ENCODE measurements at regions not wholly inside any gene's neighbourhood (a gene's known extent, or its start where the extent isn't known, plus 50 kb on each side); places are given as distances from the start of the nearest gene placed in this dataset.
A peak's percentile ranks its signal among the peaks of the same experiment; 100 is the strongest.

DNA sequence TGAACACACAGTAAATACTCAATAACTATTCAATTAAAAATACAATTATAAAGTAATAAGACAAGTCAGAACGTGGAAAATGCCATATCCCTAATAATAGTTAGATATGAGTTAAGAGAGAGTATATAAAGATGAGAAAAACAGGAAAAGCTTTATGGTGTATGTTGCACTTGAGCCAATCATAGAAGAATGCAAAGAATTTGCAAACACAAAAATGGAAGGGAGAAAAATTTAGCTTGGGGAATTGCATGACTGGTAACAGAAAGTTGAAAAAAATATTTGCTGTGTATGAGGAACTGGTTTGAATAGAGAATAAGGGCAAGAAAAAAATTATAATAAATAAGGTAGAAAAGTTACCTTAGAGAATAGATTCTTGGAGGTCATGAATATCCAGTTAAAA is 739.6 kb upstream of the CXADR start:
- DNase-seq (ENCODE audit: low read depth in 2 of 2), result peak; percentile 58
- TF ChIP-seq, protein P1, sequence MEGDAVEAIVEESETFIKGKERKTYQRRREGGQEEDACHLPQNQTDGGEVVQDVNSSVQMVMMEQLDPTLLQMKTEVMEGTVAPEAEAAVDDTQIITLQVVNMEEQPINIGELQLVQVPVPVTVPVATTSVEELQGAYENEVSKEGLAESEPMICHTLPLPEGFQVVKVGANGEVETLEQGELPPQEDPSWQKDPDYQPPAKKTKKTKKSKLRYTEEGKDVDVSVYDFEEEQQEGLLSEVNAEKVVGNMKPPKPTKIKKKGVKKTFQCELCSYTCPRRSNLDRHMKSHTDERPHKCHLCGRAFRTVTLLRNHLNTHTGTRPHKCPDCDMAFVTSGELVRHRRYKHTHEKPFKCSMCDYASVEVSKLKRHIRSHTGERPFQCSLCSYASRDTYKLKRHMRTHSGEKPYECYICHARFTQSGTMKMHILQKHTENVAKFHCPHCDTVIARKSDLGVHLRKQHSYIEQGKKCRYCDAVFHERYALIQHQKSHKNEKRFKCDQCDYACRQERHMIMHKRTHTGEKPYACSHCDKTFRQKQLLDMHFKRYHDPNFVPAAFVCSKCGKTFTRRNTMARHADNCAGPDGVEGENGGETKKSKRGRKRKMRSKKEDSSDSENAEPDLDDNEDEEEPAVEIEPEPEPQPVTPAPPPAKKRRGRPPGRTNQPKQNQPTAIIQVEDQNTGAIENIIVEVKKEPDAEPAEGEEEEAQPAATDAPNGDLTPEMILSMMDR (IDR thresholded peaks at IDR 0.05; ENCODE audit: low read depth, low read length), result no peak
- H3K4me3 ChIP-seq (replicated peaks in 1 of 2; ENCODE audit: low read depth in 2 of 2, low read length in 2 of 2), result no peak overlapping the region

DNA sequence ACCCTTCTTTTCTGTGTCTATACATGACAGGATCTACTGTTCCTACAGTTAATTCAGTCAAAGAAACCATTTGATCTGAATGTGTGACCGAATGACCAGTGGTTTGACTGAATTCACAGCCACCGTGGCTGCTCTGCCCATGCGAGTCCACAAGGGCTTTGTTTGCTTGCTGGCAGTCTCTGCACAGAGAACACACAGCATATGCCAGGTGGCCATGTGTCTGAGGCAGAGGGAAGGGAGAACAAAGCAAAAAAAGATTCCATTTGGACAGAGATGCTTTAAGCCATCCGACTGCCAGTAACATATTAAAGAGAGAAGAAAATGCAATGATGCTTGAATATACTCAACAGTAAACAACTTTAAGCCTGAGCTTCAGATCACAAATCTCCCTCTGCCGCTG is 737.8 kb upstream of the CXADR start:
- TF ChIP-seq, protein P1 (IDR thresholded peaks at IDR 0.05; ENCODE audit: low read depth, low read length), result no peak
- DNase-seq (ENCODE audit: low read depth in 2 of 2), result no peak

DNA sequence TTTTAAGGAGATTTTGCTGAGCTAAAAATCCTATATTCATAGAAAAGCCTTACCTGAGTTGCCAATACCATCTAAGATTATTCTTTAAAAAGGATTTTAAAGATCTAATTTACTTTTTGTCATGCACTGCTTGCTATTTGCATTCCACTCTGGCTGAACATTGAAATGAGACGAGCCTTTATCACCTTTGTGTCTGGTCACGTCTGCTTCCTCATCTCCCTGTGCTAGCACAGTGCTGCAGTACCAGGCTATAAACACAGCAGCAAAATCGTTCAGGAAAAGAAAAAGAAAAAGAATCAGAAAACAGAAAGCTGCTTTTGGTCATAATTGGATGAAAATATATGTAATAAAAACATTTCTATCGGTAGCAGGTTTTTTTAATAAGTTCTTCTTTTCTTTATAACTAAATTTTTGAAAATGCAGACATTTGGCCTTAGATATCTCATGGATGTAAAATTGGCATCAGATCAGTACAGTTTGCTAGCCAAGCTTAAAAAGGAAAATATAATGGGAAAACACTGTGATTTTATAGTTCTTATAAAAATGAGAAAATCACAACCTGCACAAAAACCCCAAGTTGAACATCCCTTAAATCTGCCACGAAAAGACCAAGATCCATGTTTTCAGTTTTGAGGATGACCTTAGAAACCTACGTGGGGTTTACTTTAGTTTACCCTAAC is 735.7 kb upstream of the CXADR start:
- H3K4me3 ChIP-seq (replicated peaks in 1 of 2; ENCODE audit: low read depth in 2 of 2, low read length in 2 of 2), result no peak overlapping the region
- TF ChIP-seq, protein P1 (IDR thresholded peaks at IDR 0.05; ENCODE audit: low read depth, low read length), result no peak
- no peak for DNase-seq (ENCODE audit: low read depth in 2 of 2)

More for the DNA sequence above, 737.8 kb upstream of the CXADR start:
- H3K4me3 ChIP-seq (replicated peaks in 1 of 2; ENCODE audit: low read depth in 2 of 2, low read length in 2 of 2), result no peak overlapping the region

DNA sequence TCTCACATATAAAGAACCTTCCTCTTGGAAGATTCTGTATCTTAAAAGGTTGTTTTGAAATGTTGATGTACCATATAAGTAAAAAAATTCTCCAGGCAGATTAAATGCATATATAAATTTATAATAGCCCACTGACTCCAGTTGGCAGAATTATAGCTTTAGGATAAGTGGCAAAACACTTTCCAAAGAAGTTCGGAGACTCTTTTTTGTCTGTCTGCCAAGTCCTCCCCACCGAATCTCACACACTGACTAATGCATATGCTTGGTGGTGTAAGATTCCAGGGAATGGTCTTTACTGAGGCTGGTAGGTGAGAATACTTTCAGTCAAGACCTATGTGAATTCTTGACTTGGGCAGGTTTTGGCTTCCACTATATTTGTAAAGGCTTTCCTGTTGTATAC is 724.3 kb upstream of the CXADR start:
- no peak for DNase-seq (ENCODE audit: low read depth in 2 of 2)
- TF ChIP-seq, protein P1 (IDR thresholded peaks at IDR 0.05; ENCODE audit: low read depth, low read length), result no peak
- no peak overlapping the region for H3K4me3 ChIP-seq (replicated peaks in 1 of 2; ENCODE audit: low read depth in 2 of 2, low read length in 2 of 2)

DNA sequence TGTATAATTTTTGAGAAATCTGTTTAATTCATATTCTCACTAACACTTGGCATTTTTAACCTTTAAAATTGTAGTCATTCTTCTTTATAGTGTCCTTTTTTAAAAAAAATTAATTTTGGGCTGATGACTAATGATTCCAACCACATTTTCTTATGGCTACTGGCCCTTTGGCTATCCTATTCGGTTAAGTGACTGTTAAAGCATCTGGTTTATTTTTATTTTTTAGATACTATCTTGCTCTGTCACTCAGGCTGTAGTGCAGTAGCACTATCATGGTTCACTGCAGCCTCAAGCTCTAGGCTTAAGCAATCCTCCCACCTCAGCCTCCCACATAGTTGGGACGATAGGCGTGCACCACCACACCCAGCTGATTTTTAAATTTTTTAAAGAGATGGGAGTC is 723.2 kb upstream of the CXADR start:
- no peak for DNase-seq (ENCODE audit: low read depth in 2 of 2)
- no peak overlapping the region for H3K4me3 ChIP-seq (replicated peaks in 1 of 2; ENCODE audit: low read depth in 2 of 2, low read length in 2 of 2)
- TF ChIP-seq, protein P1 (IDR thresholded peaks at IDR 0.05; ENCODE audit: low read depth, low read length), result no peak

DNA sequence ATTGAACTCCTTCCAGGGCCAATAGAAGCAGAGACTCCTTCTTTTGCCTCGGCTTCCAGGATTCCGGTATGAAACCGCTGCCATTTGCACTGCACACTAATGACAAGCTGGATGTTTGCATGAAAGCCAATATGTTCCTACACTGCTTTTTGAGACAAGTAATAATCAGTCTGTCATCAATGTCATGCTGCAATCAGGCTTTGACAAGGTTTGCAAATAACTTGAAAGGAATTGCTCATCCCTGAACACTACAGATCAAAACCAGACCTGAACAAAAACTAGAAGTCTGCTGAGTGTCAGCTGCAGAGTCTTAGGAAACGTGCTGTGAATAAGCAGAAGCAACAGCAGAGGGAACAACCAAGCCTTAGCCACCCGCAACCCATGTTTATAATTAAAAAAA is 720.7 kb upstream of the CXADR start:
- no peak overlapping the region for H3K4me3 ChIP-seq (replicated peaks in 1 of 2; ENCODE audit: low read depth in 2 of 2, low read length in 2 of 2)
- TF ChIP-seq, protein P1 (IDR thresholded peaks at IDR 0.05; ENCODE audit: low read depth, low read length), result no peak
- no peak for DNase-seq (ENCODE audit: low read depth in 2 of 2)

DNA sequence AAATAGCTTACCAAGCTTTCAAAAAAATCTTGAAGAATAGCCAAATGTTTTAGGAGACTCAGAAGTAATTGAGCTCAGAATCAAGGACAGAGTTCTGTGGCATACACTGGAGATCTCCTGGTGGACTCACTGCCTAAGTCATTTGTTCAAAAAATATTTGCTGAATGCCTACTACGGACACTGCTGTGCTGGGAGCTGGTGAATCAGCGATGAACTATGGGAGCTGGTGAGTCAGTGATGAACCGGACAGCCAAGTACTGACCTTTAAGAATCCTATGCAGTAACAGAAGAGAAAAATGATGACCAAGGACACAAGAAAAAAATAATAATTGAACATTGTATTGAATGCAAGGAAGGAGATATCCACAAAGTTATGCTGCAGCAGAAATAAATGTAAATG is 717.9 kb upstream of the CXADR start:
- H3K4me3 ChIP-seq (replicated peaks in 1 of 2; ENCODE audit: low read depth in 2 of 2, low read length in 2 of 2), result no peak overlapping the region
- TF ChIP-seq, protein P1 (IDR thresholded peaks at IDR 0.05; ENCODE audit: low read depth, low read length), result no peak
- peak; percentile 82 to 95 for DNase-seq (ENCODE audit: low read depth in 2 of 2)
